Right lobe of liver (tissue), 4 donors: ENCODE measurements at regions not wholly inside any gene's neighbourhood (a gene's known extent, or its start where the extent isn't known, plus 50 kb on each side); places are given as distances from the start of the nearest gene placed in this dataset.

Experiments
- CTCF ChIP-seq, 4 donors: fragments of 200-600 bp in 3 of 4; fragments of 450-650 bp in 1 of 4; IDR thresholded peaks; one replicate each; pipeline versions ENCODE4 v1.5.1 to v1.8.0; 2016 to 2022; ENCODE audit warnings: antibody characterized with exemption in 4 of 4, mild to moderate bottlenecking in 2 of 4
- POLR2A ChIP-seq: fragments of 450-650 bp; IDR thresholded peaks from one replicate; pipeline ENCODE4 v1.6.1; 2017; ENCODE audit warnings: antibody characterized with exemption, mild to moderate bottlenecking
- donor health status: DM: no; HTN: no; CAD: no.
- donor health status: DM: no; HTN: no; CAD: no.
- donor health status: DM: no; HTN: yes; CAD: no.

GRCh38 chr18:44602380-44602779 lies 78.3 kb upstream of the SETBP1 start:
- TF ChIP-seq CTCF (IDR thresholded peaks at IDR 0.05) (no peak), POLR2A (no peak)
